ENCODE measurements at regions not wholly inside any gene's neighbourhood (a gene's known extent, or its start where the extent isn't known, plus 50 kb on each side); places are given as distances from the start of the nearest gene placed in this dataset.

DNA sequence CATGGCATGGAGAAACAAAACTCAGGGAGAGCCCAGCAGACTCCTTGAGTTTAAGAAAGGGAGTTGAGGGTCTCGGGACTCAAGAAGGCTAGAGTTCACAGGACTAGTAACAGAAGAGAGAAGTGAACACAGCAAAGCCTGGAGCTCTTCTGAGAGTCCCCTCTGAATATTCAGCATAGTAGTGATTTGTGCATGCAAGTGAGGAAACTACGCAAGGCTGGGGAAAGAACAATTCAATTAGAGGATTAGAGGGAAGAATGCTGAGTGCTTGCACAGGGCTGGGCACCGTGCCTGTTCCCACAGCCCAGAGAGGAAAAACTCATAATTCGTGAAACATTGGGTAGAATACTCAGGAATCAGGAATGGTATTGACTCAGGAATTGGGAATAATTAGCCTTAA, 540.0 kb upstream of the SALL1 start:
- H3K27me3 Mint-ChIP-seq, result no peaks in the 10 kb centered on the region
- no peak for ATAC-seq (ENCODE audit: poor library complexity)
- H3K4me1 Mint-ChIP-seq (ENCODE audit: low read depth), result no peaks in the 10 kb centered on the region

DNA sequence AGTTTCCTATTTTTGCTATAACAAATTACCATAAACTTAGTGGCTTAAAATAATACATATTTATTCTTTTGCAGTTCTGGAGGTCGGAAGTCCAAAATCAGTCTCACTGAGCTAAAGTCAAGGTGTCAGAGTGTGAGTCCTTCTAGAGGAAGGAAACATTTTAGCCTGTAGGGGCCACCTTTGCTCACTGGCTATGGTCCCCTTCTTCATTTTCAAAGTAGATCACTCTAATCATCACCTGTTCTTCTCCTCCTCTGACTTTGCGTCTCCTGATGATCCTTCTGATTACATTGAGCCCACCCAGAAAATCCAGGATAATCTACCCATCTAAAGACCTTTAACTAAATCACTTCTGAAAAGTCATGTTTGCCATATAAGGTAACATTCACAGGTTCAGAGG, 534.4 kb upstream of the SALL1 start:
- Mint-ChIP-seq H3K4me1 (ENCODE audit: low read depth) (no peaks in the 10 kb centered on the region), H3K27me3 (no peaks in the 10 kb centered on the region), H3K27ac (no peak overlapping the region), H3K4me3 (no peak overlapping the region), H3K9me3 (peaks cover 16% of the 10 kb centered on the region), H3K36me3 (ENCODE audit: low read depth) (no peaks in the 10 kb centered on the region)
- Histone ChIP-seq H3K36me3 (ENCODE audit: insufficient read depth, low read length) (no peaks in the 10 kb centered on the region), H3K27ac (ENCODE audit: low read depth in 1 of 2, low read length in 2 of 2) (no peak overlapping the region), H3K9me3 (ENCODE audit: control insufficient read depth in 1 of 2, insufficient read depth in 1 of 2, low read length in 2 of 2) (peaks cover 0 to 5% of the 10 kb centered on the region in 2 experiments), H3K4me1 (ENCODE audit: insufficient read depth, low read length) (no peaks in the 10 kb centered on the region), H3K27me3 (ENCODE audit: control insufficient read depth in 1 of 2, insufficient read depth in 2 of 2, low read length in 2 of 2) (no peaks in the 10 kb centered on the region), H3K4me3 (ENCODE audit: low read length) (no peak overlapping the region)
- POLR2A ChIA-PET, result no interaction called here
- CTCF ChIA-PET, result no interaction called here
- TF ChIP-seq, protein P1, sequence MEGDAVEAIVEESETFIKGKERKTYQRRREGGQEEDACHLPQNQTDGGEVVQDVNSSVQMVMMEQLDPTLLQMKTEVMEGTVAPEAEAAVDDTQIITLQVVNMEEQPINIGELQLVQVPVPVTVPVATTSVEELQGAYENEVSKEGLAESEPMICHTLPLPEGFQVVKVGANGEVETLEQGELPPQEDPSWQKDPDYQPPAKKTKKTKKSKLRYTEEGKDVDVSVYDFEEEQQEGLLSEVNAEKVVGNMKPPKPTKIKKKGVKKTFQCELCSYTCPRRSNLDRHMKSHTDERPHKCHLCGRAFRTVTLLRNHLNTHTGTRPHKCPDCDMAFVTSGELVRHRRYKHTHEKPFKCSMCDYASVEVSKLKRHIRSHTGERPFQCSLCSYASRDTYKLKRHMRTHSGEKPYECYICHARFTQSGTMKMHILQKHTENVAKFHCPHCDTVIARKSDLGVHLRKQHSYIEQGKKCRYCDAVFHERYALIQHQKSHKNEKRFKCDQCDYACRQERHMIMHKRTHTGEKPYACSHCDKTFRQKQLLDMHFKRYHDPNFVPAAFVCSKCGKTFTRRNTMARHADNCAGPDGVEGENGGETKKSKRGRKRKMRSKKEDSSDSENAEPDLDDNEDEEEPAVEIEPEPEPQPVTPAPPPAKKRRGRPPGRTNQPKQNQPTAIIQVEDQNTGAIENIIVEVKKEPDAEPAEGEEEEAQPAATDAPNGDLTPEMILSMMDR (IDR thresholded peaks at IDR 0.05), result no peak
- no peak for DNase-seq
- intact Hi-C loops (cut with DNase I, micrococcal nuclease), result no loop called here
- no peak for ATAC-seq (ENCODE audit: poor library complexity)

More for the DNA sequence above, 540.0 kb upstream of the SALL1 start:
- Histone ChIP-seq H3K27ac (ENCODE audit: low read depth in 1 of 2, low read length in 2 of 2) (no peak overlapping the region), H3K27me3 (ENCODE audit: control insufficient read depth in 1 of 2, insufficient read depth in 2 of 2, low read length in 2 of 2) (no peaks in the 10 kb centered on the region), H3K36me3 (ENCODE audit: insufficient read depth, low read length) (no peaks in the 10 kb centered on the region), H3K4me1 (ENCODE audit: insufficient read depth, low read length) (no peaks in the 10 kb centered on the region), H3K4me3 (ENCODE audit: low read length) (no peak overlapping the region), H3K9me3 (ENCODE audit: control insufficient read depth in 1 of 2, insufficient read depth in 1 of 2, low read length in 2 of 2) (peaks cover 0 to 3% of the 10 kb centered on the region in 2 experiments)
- TF ChIP-seq, protein P1 (IDR thresholded peaks at IDR 0.05), result no peak
- DNase-seq, result no peak
- intact Hi-C loops (cut with DNase I, micrococcal nuclease), result no loop called here
- Mint-ChIP-seq H3K36me3 (ENCODE audit: low read depth) (no peaks in the 10 kb centered on the region), H3K27ac (no peak overlapping the region), H3K4me3 (no peak overlapping the region), H3K9me3 (peaks cover 23% of the 10 kb centered on the region)
- POLR2A ChIA-PET, result no interaction called here
- CTCF ChIA-PET, result no interaction called here

DNA sequence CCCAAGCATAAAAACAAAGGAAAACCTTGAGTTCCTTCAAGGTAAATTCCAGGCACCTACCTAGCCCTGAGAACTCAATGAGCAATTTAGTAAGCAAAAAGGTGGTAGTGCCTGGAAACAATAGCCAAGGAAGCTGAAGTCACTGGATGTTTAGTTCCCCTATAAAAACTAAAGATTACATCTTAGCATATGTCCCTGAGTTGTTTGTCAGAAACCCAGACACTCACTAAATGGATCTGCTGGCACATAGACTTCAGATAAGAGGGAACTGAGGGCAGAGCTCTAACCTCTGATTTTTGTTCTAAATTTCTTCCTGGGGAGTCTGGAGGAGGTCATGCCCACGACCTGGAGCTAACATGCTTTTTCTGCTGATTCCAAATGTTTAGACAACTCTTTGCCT, 532.8 kb upstream of the SALL1 start:
- no peak for DNase-seq
- no peak overlapping the region for H3K27ac Mint-ChIP-seq
- H3K27me3 Mint-ChIP-seq, result no peaks in the 10 kb centered on the region
- no peaks in the 10 kb centered on the region for H3K36me3 Mint-ChIP-seq (ENCODE audit: low read depth)
- POLR2A ChIA-PET, result no interaction called here
- Histone ChIP-seq H3K27ac (ENCODE audit: low read depth in 1 of 2, low read length in 2 of 2) (no peak overlapping the region), H3K36me3 (ENCODE audit: insufficient read depth, low read length) (no peaks in the 10 kb centered on the region), H3K9me3 (ENCODE audit: control insufficient read depth in 1 of 2, insufficient read depth in 1 of 2, low read length in 2 of 2) (peaks cover 0 to 5% of the 10 kb centered on the region in 2 experiments), H3K27me3 (ENCODE audit: control insufficient read depth in 1 of 2, insufficient read depth in 2 of 2, low read length in 2 of 2) (no peaks in the 10 kb centered on the region), H3K4me3 (ENCODE audit: low read length) (no peak overlapping the region), H3K4me1 (ENCODE audit: insufficient read depth, low read length) (no peaks in the 10 kb centered on the region)
- no peaks in the 10 kb centered on the region for H3K4me1 Mint-ChIP-seq (ENCODE audit: low read depth)
- H3K9me3 Mint-ChIP-seq, result peaks cover 12% of the 10 kb centered on the region
- CTCF ChIA-PET, result no interaction called here
- TF ChIP-seq, protein P1 (IDR thresholded peaks at IDR 0.05), result no peak
- H3K4me3 Mint-ChIP-seq, result no peak overlapping the region
- intact Hi-C loops (cut with DNase I, micrococcal nuclease), result no loop called here
- no peak for ATAC-seq (ENCODE audit: poor library complexity)
